ES-I3 (cell line): ENCODE measurements at regions not wholly inside any gene's neighbourhood (a gene's known extent, or its start where the extent isn't known, plus 50 kb on each side); places are given as distances from the start of the nearest gene placed in this dataset.
"Not testable (repeated sequence)": the region's sequence is repeated elsewhere in the genome, so short reads cannot be mapped to it uniquely, and the experiment has no call there.

ENCODE experiments used
- H3K36me3 ChIP-seq: 2 replicates; pipeline ENCODE4 v1.6.1; 2013; ENCODE audit warnings: mild to moderate bottlenecking, low read length, control low read depth, moderate library complexity; ENCODE audit not compliant: insufficient read depth
- H3K4me1 ChIP-seq: 2 replicates; pipeline ENCODE4 v1.6.1; 2013; ENCODE audit warnings: mild to moderate bottlenecking, control low read depth, low read length; ENCODE audit not compliant: insufficient read depth
- H3K9ac ChIP-seq: 2 replicates; pipeline ENCODE4 v1.6.1; 2013; ENCODE audit warnings: low read depth, mild to moderate bottlenecking, low read length, moderate library complexity
- H3K9me3 ChIP-seq: 2 replicates; pipeline ENCODE4 v1.6.1; 2013; ENCODE audit warnings: mild to moderate bottlenecking, low read length, moderate library complexity; ENCODE audit not compliant: control insufficient read depth, insufficient read depth

DNA sequence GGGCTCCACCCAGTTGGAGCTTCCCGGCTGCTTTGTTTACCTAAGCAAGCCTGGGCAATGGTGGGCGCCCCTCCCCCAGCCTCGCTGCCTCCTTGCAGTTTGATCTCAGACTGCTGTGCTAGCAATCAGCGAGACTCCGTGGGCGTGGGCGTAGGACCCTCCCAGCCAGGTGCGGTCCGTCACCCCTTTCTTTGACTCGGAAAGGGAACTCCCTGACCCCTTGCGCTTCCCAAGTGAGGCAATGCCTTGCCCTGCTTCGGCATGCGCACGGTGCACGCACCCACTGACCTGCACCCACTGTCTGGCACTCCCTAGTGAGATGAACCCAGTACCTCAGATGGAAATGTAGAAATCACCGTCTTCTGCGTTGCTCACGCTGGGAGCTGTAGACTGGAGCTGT is 254.4 kb upstream of the NMUR2 start:
- not testable (repeated sequence) for H3K36me3 ChIP-seq, H3K9me3 ChIP-seq, H3K4me1 ChIP-seq
- H3K9ac ChIP-seq: peak overlapping the region; percentile 57

- H3K4me1 ChIP-seq: no peaks in the 10 kb centered on the region
- H3K9me3 ChIP-seq: no peaks in the 10 kb centered on the region
- no peak overlapping the region for H3K9ac ChIP-seq
- no peaks in the 10 kb centered on the region for H3K36me3 ChIP-seq
Measured at GRCh38 chr5:152673601-152674000, 268.5 kb upstream of the NMUR2 start.

GRCh38 chr5:152674403-152674802 is 269.3 kb upstream of the NMUR2 start:
- Histone ChIP-seq H3K4me1 (no peaks in the 10 kb centered on the region), H3K9me3 (no peaks in the 10 kb centered on the region), H3K9ac (no peak overlapping the region), H3K36me3 (no peaks in the 10 kb centered on the region)

DNA sequence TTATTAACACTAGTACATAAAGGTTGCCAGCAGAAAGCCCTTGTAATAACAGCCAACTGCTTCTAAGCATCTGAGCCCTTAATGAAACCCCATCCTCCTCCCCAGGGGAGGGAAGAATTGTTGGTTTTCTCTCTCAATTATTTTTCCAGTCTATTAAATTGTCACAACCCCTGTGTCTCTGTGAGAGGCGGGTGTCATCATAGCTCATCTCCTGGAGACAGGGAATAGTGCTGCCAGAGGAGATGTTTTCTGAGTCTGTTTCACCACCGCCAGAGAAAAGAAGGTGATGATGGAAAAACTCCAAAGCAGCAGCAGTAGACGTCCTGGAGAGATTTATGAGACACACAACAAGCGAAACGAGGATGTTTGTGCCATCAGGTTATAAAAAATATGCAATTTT is 271.1 kb upstream of the NMUR2 start:
- no peaks in the 10 kb centered on the region for H3K36me3 ChIP-seq
- H3K4me1 ChIP-seq: no peaks in the 10 kb centered on the region
- no peaks in the 10 kb centered on the region for H3K9me3 ChIP-seq
- H3K9ac ChIP-seq: no peak overlapping the region

DNA sequence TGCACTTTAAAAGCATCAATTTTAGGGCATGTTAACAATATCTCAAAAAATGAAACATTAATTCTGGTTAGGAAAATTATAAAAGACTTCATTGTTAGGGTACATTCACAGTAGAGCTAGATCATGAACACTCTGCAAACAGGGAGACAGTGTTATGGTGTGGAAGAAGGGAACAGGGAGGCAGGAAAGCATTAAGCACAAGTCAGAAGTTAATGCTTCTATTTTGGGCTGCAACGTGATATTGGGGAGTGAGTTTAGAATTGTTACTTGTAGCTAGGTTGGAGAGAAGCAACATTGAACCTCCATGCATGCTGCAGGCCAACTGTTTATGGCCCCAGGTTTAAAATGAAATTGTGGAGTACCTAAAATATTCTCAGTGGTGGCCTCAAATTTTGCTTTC is 278.1 kb upstream of the NMUR2 start:
- Histone ChIP-seq H3K9ac (no peak overlapping the region), H3K36me3 (no peaks in the 10 kb centered on the region), H3K9me3 (peaks cover 3% of the 10 kb centered on the region), H3K4me1 (no peaks in the 10 kb centered on the region)

DNA sequence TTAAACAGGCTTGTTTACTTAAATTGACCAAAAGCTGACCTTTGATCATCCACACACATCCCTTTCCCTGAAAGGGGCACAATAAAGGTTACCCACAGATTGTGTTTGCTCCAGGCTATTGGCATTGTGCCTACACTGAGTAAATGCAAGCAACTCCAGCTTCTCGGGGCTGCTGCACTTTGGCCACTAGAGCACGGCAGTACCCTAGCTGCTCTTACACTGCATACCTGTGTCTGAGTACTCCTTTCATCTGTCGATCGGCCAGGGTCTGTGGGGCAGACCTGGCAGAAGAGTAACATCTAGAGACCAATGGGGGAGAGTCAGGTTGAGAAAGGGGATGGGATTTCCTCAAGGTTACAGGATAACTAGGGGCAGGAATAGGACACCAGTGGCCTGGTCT is 281.9 kb upstream of the NMUR2 start:
- H3K9me3 ChIP-seq: peaks cover 3% of the 10 kb centered on the region
- no peak overlapping the region for H3K9ac ChIP-seq
- H3K4me1 ChIP-seq: no peaks in the 10 kb centered on the region; the same call in none of the 2 replicates
- H3K36me3 ChIP-seq: no peaks in the 10 kb centered on the region

DNA sequence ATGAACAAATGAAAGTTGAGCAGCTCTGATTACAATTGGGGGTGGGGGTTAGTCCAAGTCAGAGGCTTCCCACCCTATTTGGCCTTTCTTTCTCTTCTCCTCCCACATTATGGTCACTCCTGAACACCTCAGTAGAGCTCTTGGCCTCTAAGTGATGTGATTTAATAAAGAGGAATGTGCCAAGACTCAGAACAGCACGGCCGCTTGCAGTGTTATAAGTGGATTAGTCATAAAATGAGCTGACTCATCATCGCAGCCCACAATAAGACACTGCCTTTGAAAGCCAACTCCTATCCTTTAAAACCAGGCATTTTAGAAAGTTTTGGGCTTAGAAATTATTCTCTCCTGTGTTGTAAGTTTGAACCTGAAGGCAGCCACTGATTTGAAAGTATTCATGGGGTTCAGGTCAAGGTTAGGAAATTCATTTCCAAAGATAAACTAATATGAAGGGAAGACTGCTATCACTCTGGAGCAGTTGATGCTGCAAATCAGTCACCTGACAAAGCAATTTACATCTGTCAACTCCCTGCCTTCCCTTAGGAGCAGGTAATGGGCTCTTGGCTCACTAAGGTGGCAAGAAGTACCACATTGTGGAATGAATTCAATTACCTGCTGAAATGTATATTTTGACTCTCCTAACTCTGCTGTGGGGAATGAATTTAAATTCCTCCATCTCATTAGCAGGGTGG is 283.6 kb upstream of the NMUR2 start:
- peaks cover 3% of the 10 kb centered on the region for H3K9me3 ChIP-seq
- no peaks in the 10 kb centered on the region for H3K36me3 ChIP-seq
- no peak overlapping the region for H3K9ac ChIP-seq
- H3K4me1 ChIP-seq: no peaks in the 10 kb centered on the region; the same call in none of the 2 replicates

DNA sequence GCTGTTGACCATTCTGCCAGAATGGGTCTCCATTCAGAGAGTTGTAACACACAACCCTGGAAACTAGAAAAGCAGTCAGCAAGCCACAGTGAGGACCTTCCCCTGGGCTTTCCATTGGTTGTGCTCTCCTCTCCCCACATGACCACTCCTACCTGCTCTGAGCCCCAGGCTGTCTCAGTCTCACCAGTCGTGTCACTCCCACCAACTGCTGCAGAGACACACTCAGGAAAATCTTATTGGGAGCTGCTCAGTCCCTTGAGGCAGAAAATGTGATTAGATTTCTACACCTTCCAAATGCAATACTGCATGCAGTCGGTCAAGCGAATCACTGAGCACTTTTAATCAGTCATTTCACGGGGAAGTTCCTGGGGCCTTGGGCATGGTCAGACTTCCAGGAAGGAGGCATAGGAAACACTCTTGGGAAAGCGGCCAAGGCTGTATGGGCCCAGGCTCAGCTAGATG is 284.2 kb upstream of the NMUR2 start:
- Histone ChIP-seq H3K9me3 (peaks cover 3% of the 10 kb centered on the region), H3K4me1 (no peaks in the 10 kb centered on the region; the same call in none of the 2 replicates), H3K9ac (no peak overlapping the region), H3K36me3 (no peaks in the 10 kb centered on the region)

GRCh38 chr5:152694231-152694630 is 289.2 kb upstream of the NMUR2 start:
- no peak overlapping the region for H3K9ac ChIP-seq
- no peaks in the 10 kb centered on the region for H3K9me3 ChIP-seq
- H3K36me3 ChIP-seq: no peaks in the 10 kb centered on the region
- no peaks in the 10 kb centered on the region; the same call in none of the 2 replicates for H3K4me1 ChIP-seq

GRCh38 chr5:152701305-152701949 is 296.3 kb upstream of the NMUR2 start:
- Histone ChIP-seq H3K9me3 (no peaks in the 10 kb centered on the region), H3K4me1 (no peaks in the 10 kb centered on the region), H3K36me3 (no peaks in the 10 kb centered on the region), H3K9ac (no peak overlapping the region)

- Histone ChIP-seq H3K9me3 (no peaks in the 10 kb centered on the region), H3K36me3 (no peaks in the 10 kb centered on the region), H3K4me1 (no peaks in the 10 kb centered on the region), H3K9ac (no peak overlapping the region)
Measured at GRCh38 chr5:152704286-152704685, 299.2 kb upstream of the NMUR2 start.

GRCh38 chr5:152711801-152712388 is 306.8 kb upstream of the NMUR2 start:
- H3K9me3 ChIP-seq: no peaks in the 10 kb centered on the region
- H3K36me3 ChIP-seq: no peaks in the 10 kb centered on the region
- H3K9ac ChIP-seq: no peak overlapping the region
- H3K4me1 ChIP-seq: no peaks in the 10 kb centered on the region

GRCh38 chr5:152717393-152717792 is 312.3 kb upstream of the NMUR2 start:
- Histone ChIP-seq H3K9me3 (no peaks in the 10 kb centered on the region; the same call in 1 of the 2 replicates), H3K9ac (no peak overlapping the region), H3K36me3 (no peaks in the 10 kb centered on the region), H3K4me1 (no peaks in the 10 kb centered on the region)

DNA sequence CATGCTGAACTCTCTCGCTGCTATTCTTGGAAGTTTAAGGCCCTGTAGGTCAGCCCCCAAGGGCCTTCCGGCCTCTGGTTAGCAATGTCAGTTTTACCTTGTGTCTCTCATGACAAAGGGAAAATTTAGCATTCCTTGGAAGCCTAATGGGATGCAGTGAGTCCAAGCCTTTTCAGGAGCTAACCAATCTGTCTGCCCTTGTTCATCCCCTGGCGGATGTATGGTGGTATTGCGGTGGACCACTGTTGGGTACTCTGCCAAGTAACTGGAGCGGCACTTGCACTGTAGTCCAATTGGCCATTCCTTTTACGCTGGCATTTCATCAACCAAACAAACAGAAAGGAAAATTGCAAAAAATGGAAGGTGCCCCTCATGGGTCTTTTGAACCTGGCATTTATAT is 318.4 kb upstream of the NMUR2 start:
- Histone ChIP-seq H3K36me3 (no peaks in the 10 kb centered on the region), H3K9me3 (no peaks in the 10 kb centered on the region; the same call in none of the 2 replicates), H3K4me1 (no peaks in the 10 kb centered on the region), H3K9ac (no peak overlapping the region)

DNA sequence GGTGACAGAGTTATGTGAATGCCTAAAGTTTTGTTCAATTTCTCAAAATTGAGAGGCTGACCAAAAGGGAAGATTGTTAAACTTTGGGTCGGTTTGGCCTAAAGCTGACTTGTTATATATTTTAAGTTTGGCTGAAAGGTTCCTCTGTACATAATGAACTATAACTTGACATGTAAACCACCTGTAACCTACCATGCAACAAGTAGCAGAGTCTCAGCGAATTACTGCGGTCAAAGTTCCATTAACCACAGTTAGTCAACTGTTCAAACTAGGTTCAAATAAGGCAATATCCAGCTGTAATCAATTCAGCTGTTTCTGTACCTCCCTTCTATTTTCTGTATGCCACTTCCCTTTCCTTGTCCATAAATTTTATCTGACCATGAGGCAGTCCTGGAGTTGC is 325.1 kb upstream of the NMUR2 start:
- H3K9ac ChIP-seq: no peak overlapping the region
- no peaks in the 10 kb centered on the region for H3K9me3 ChIP-seq
- H3K36me3 ChIP-seq: no peaks in the 10 kb centered on the region
- no peaks in the 10 kb centered on the region for H3K4me1 ChIP-seq
